RKO (cell line): ENCODE measurements at regions not wholly inside any gene's neighbourhood (a gene's known extent, or its start where the extent isn't known, plus 50 kb on each side); places are given as distances from the start of the nearest gene placed in this dataset.

ENCODE experiments used
- DNase-seq: peaks from one replicate; pipeline ENCODE4 v3.0.0-alpha.2; 2016; ENCODE audit warnings: low spot score

- no peak for DNase-seq
Measured at GRCh38 chr2:37838541-37839167, 86.4 kb upstream of the RMDN2 start.

- DNase-seq = no peak
Measured at GRCh38 chr2:37839991-37840390, 85.1 kb upstream of the RMDN2 start.

GRCh38 chr2:37842732-37843440 is 82.2 kb upstream of the RMDN2 start:
- DNase-seq = no peak

- no peak for DNase-seq
Measured at GRCh38 chr2:37843556-37843955, 81.5 kb upstream of the RMDN2 start.

GRCh38 chr2:37846207-37846606 is 78.9 kb upstream of the RMDN2 start:
- DNase-seq = no peak

GRCh38 chr2:37847792-37848191 is 77.3 kb upstream of the RMDN2 start:
- DNase-seq = no peak

- DNase-seq = no peak
Measured at GRCh38 chr2:37848451-37848850, 76.6 kb upstream of the RMDN2 start.

- DNase-seq = no peak
Measured at GRCh38 chr2:37849911-37850310, 75.2 kb upstream of the RMDN2 start.

- no peak for DNase-seq
Measured at GRCh38 chr2:37851428-37851827, 73.7 kb upstream of the RMDN2 start.

GRCh38 chr2:37851828-37852584 is 73.1 kb upstream of the RMDN2 start:
- DNase-seq = no peak

- DNase-seq = no peak
Measured at GRCh38 chr2:37852585-37853014, 72.5 kb upstream of the RMDN2 start.

GRCh38 chr2:37854676-37855282 is 70.3 kb upstream of the RMDN2 start:
- no peak for DNase-seq

GRCh38 chr2:37855283-37856041 is 69.6 kb upstream of the RMDN2 start:
- DNase-seq = no peak

- no peak for DNase-seq
Measured at GRCh38 chr2:37856101-37856751, 68.9 kb upstream of the RMDN2 start.

- DNase-seq = no peak
Measured at GRCh38 chr2:37857575-37858399, 67.3 kb upstream of the RMDN2 start.

GRCh38 chr2:37858400-37858711 is 66.7 kb upstream of the RMDN2 start:
- DNase-seq = no peak

- DNase-seq = no peak
Measured at GRCh38 chr2:37858725-37859267, 66.3 kb upstream of the RMDN2 start.

- DNase-seq = no peak
Measured at GRCh38 chr2:37862620-37863019, 62.5 kb upstream of the RMDN2 start.

- no peak for DNase-seq
Measured at GRCh38 chr2:37864217-37864616, 60.9 kb upstream of the RMDN2 start.

- no peak for DNase-seq
Measured at GRCh38 chr2:37865640-37866039, 59.4 kb upstream of the RMDN2 start.
